HepG2 (cell line): ENCODE measurements at regions not wholly inside any gene's neighbourhood (a gene's known extent, or its start where the extent isn't known, plus 50 kb on each side); places are given as distances from the start of the nearest gene placed in this dataset.

Source experiments
- ATAC-seq: fragments of 200-7000 bp; cut with Tn5 transposase; 3 replicates; pipeline ENCODE4 v1.9.1; 2020; ENCODE audit warnings: mild to moderate bottlenecking, moderate library complexity
- BruUV-seq: library from RNA; stranded (reverse); fragments of 400-500 nt; replicated peaks from 2 replicates; lab custom pipeline; 2021; lab: Mats Ljungman, UMichigan
- CTCF ChIA-PET: fragments of 300-600 bp; formaldehyde crosslinking; extraction: SDS; loops from one replicate; lab custom pipeline; 2021; ENCODE audit warnings: low total read pairs, inconsistent platforms, low intra/inter-chr PET ratio; lab: Yijun Ruan, JAX
- POLR2A ChIA-PET: fragments of 350-600 bp; sonication (Branson Sonifier 250); formaldehyde crosslinking; loops from one replicate; lab custom pipeline; 2020; ENCODE audit warnings: antibody characterized with exemption, inconsistent platforms; lab: Yijun Ruan, JAX
- DNase-seq: peaks from one replicate; pipeline ENCODE4 v3.0.0-alpha.2; 2015; ENCODE audit warnings: low spot score
- FAIRE-seq: peaks from 3 replicates; lab custom pipeline; 2011; peaks lifted over from hg19 to GRCh38; lab: Jason Lieb, UNC
- H2AFZ ChIP-seq: one replicate; pipeline ENCODE4 v1.6.1; 2011; ENCODE audit warnings: low read length, inconsistent platforms
- H3K27ac ChIP-seq: fragments of 300-600 bp; 3 replicates; pipeline ENCODE4 v1.8.0; 2011; ENCODE audit warnings: mixed run types, mild to moderate bottlenecking, mixed read lengths, low read length, inconsistent platforms; ENCODE audit not compliant: insufficient read depth; ENCODE audit errors: extremely low read length
- H3K27me3 ChIP-seq, 2 experiments: fragments of 200-600 bp in 1 of 2; 2 replicates in 1 of 2; 3 replicates in 1 of 2; pipeline versions ENCODE4 v1.6.0 to v1.8.0; 2011; ENCODE audit warnings: low read length in 2 of 2, mild to moderate bottlenecking in 2 of 2, moderate library complexity in 2 of 2, inconsistent platforms in 1 of 2; ENCODE audit not compliant: insufficient read depth in 2 of 2, control insufficient read depth in 1 of 2
- H3K36me3 ChIP-seq, 2 experiments: fragments of 200-600 bp in 1 of 2; replicated peaks in 1 of 2; 2 replicates in 1 of 2; 3 replicates in 1 of 2; pipeline versions ENCODE4 v1.5.1 to v1.8.0; 2011; ENCODE audit warnings: low read length in 2 of 2, inconsistent platforms in 1 of 2; ENCODE audit not compliant: insufficient read depth in 2 of 2, control insufficient read depth in 1 of 2
- H3K4me1 ChIP-seq: 2 replicates; pipeline ENCODE4 v1.5.1; 2012; ENCODE audit warnings: low read length, inconsistent platforms; ENCODE audit not compliant: insufficient read depth
- H3K4me2 ChIP-seq: 2 replicates; pipeline ENCODE4 v1.6.0; 2011; ENCODE audit warnings: low read depth, low read length, inconsistent platforms
- H3K4me3 ChIP-seq, 3 experiments: fragments of 200-600 bp in 1 of 3; sonication (generic), shearing (Covaris generic) in 1 of 3; replicated peaks in 1 of 3; 2 replicates each; pipeline ENCODE4 v1.5.1; 2011 to 2016; ENCODE audit warnings: low read length in 3 of 3, inconsistent platforms in 2 of 3, low read depth in 2 of 3, mild to moderate bottlenecking in 2 of 3, control low read depth in 1 of 3, mixed read lengths in 1 of 3; ENCODE audit not compliant: insufficient read depth in 1 of 3
- H3K79me2 ChIP-seq: one replicate; pipeline ENCODE4 v1.6.1; 2011; ENCODE audit warnings: low read length, inconsistent platforms; ENCODE audit not compliant: insufficient read depth
- H3K9ac ChIP-seq: 2 replicates; pipeline ENCODE4 v1.6.0; 2011; ENCODE audit warnings: mild to moderate bottlenecking, low read depth, low read length, inconsistent platforms; ENCODE audit not compliant: insufficient read depth
- H3K9me3 ChIP-seq: 2 replicates; pipeline ENCODE4 v1.5.1; 2012; ENCODE audit warnings: mild to moderate bottlenecking, low read length
- H4K20me1 ChIP-seq: 2 replicates; pipeline ENCODE4 v1.6.0; 2011; ENCODE audit warnings: inconsistent platforms, mild to moderate bottlenecking, low read length, moderate library complexity; ENCODE audit not compliant: insufficient read depth
- BORCS8-MEF2B ChIP-seq: sonication (generic); formaldehyde crosslinking; IDR thresholded peaks from 2 replicates; pipeline ENCODE4 v1.8.0; 2022; ENCODE audit warnings: mild to moderate bottlenecking, missing genetic modification reagents
- CBX1 ChIP-seq: IDR thresholded peaks from one replicate; pipeline ENCODE4 v1.6.1; 2016; ENCODE audit warnings: antibody characterized with exemption, low read depth
- CHD2 ChIP-seq: IDR thresholded peaks from 2 replicates; pipeline ENCODE4 v1.6.1; 2011; ENCODE audit warnings: low read depth, low read length, improper control_type of control experiment
- GATAD2A ChIP-seq: IDR thresholded peaks from 2 replicates; pipeline ENCODE4 v1.6.1; 2016
- HMGA1 ChIP-seq: sonication (generic); formaldehyde crosslinking; conservative IDR thresholded peaks from 2 replicates; pipeline ENCODE4 v1.4.0; 2020; ENCODE audit warnings: missing genetic modification reagents
- POLR2A ChIP-seq, 2 experiments: IDR thresholded peaks; 2 replicates each; pipeline ENCODE4 v1.6.1; 2011; ENCODE audit warnings: low read depth in 2 of 2, low read length in 2 of 2, mild to moderate bottlenecking in 1 of 2, moderate library complexity in 1 of 2; ENCODE audit not compliant: insufficient read depth in 1 of 2
- POLR2G ChIP-seq: fragments of 200-400 bp; formaldehyde crosslinking; IDR thresholded peaks from 2 replicates; pipeline ENCODE4 v1.6.1; 2018; ENCODE audit warnings: mild to moderate bottlenecking, low read depth, low read length, moderate library complexity
- RXRA ChIP-seq: sonication (generic); formaldehyde crosslinking; IDR thresholded peaks from 2 replicates; pipeline ENCODE4 v1.5.1; 2020; ENCODE audit warnings: missing genetic modification reagents
- TSC22D2 ChIP-seq: sonication (generic); formaldehyde crosslinking; IDR thresholded peaks from 2 replicates; pipeline ENCODE4 v1.5.1; 2020; ENCODE audit warnings: missing genetic modification reagents, mild to moderate bottlenecking, borderline replicate concordance
- ZFP36L1 ChIP-seq: sonication (generic); formaldehyde crosslinking; IDR thresholded peaks from 2 replicates; pipeline ENCODE4 v1.8.0; 2022; ENCODE audit warnings: mild to moderate bottlenecking, missing genetic modification reagents, moderate library complexity
- ZKSCAN5 ChIP-seq: sonication (generic); formaldehyde crosslinking; IDR thresholded peaks from 2 replicates; pipeline ENCODE4 v1.5.1; 2020; ENCODE audit warnings: mild to moderate bottlenecking, missing genetic modification reagents
- ZNF24 ChIP-seq: fragments of 450-650 bp; IDR thresholded peaks from 2 replicates; pipeline ENCODE4 v1.6.1; 2017; ENCODE audit warnings: antibody characterized with exemption, mild to moderate bottlenecking
- ZNF501 ChIP-seq: sonication (generic); formaldehyde crosslinking; IDR thresholded peaks from 2 replicates; pipeline ENCODE4 v1.5.1; 2020; ENCODE audit warnings: mild to moderate bottlenecking, moderate library complexity, missing genetic modification reagents
- ZNF530 ChIP-seq: sonication (generic); formaldehyde crosslinking; IDR thresholded peaks from 2 replicates; pipeline ENCODE4 v1.5.0; 2020; ENCODE audit warnings: low read depth, mild to moderate bottlenecking, missing genetic modification reagents
- ZNF614 ChIP-seq: IDR thresholded peaks from 2 replicates; pipeline ENCODE4 v1.6.1; 2018; ENCODE audit warnings: missing biosample characterization, missing genetic modification reagents, inconsistent platforms, borderline replicate concordance
- ZNF619 ChIP-seq: sonication (generic); formaldehyde crosslinking; IDR thresholded peaks from 2 replicates; pipeline ENCODE4 v1.4.0; 2020; ENCODE audit warnings: mild to moderate bottlenecking, missing genetic modification reagents
- ZNF713 ChIP-seq: sonication (generic); formaldehyde crosslinking; IDR thresholded peaks from 2 replicates; pipeline ENCODE4 v1.4.0; 2020; ENCODE audit warnings: mild to moderate bottlenecking, missing genetic modification reagents
- WGBS: methylation state at CpG from one replicate; pipeline ENCODE4 v1.1.6; 2017; ENCODE audit warnings: low lambda C conversion rate; 5-methylcytosine and 5-hydroxymethylcytosine counted together
- in situ Hi-C: cut with HindIII; loops from 2 replicates; pipeline ENCODE4 v1.10.0; 2017; ENCODE audit warnings: low pct_unique_long_range_greater_than_20kb; ENCODE audit not compliant: extremely low pct_ligation_motif_present
- intact Hi-C: fragments of 100-400 bp; cut with micrococcal nuclease; formaldehyde crosslinking; loops from one replicate; pipeline ENCODE4 v1.10.0; 2022; ENCODE audit not compliant: unreplicated experiment
- TF ChIP-seq, protein P1 (sequence below): IDR thresholded peaks from 2 replicates; pipeline ENCODE4 v1.6.1; 2016; ENCODE audit warnings: control low read depth
- TF ChIP-seq, protein P2 (sequence below): sonication (generic); formaldehyde crosslinking; IDR thresholded peaks from 2 replicates; pipeline ENCODE4 v1.5.0; 2020; ENCODE audit warnings: mild to moderate bottlenecking, missing genetic modification reagents
- TF ChIP-seq, protein P3 (sequence below): sonication (generic); formaldehyde crosslinking; IDR thresholded peaks from 2 replicates; pipeline ENCODE4 v1.4.0; 2020; ENCODE audit warnings: missing genetic modification reagents

DNA sequence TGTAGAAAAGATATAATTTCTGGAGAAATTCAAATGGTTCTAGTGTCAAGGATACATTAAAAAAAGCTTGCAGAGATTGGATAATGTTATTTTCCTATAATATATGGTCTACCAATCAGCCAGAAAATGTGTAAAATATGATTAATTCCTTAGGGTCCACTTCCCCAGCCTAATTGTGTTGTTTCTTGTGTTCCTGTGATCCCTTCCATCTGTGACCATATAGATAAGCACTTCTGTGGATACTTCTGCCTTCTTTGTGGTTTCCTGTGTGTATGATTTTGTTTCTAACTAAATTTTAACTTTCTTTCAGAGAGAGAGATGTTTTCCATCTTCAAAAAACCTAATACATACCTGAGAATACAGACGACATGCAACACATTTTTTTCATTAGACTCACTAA lies 367.1 kb upstream of the PIK3C3 start:
- CTCF ChIA-PET, result no interaction called here
- H3K4me3 ChIP-seq, result no peak overlapping the region

More for the DNA sequence above, 367.1 kb upstream of the PIK3C3 start:
- DNase-seq, result no peak
- intact Hi-C loops, result no loop called here
- ATAC-seq, result no peak
- no peak for TF ChIP-seq RXRA (CRISPR knock-in tag)
- TF ChIP-seq, protein P1, sequence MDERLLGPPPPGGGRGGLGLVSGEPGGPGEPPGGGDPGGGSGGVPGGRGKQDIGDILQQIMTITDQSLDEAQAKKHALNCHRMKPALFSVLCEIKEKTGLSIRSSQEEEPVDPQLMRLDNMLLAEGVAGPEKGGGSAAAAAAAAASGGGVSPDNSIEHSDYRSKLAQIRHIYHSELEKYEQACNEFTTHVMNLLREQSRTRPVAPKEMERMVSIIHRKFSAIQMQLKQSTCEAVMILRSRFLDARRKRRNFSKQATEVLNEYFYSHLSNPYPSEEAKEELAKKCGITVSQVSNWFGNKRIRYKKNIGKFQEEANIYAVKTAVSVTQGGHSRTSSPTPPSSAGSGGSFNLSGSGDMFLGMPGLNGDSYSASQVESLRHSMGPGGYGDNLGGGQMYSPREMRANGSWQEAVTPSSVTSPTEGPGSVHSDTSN, result no peak
- TF ChIP-seq GATAD2A, result no peak
- no peak for TF ChIP-seq BORCS8-MEF2B (CRISPR knock-in tag)
- TF ChIP-seq ZFP36L1 (CRISPR knock-in tag), result no peak
- TF ChIP-seq ZNF530 (CRISPR knock-in tag), result no peak
- no peak for TF ChIP-seq ZNF713 (CRISPR knock-in tag)
- TF ChIP-seq, protein P2, sequence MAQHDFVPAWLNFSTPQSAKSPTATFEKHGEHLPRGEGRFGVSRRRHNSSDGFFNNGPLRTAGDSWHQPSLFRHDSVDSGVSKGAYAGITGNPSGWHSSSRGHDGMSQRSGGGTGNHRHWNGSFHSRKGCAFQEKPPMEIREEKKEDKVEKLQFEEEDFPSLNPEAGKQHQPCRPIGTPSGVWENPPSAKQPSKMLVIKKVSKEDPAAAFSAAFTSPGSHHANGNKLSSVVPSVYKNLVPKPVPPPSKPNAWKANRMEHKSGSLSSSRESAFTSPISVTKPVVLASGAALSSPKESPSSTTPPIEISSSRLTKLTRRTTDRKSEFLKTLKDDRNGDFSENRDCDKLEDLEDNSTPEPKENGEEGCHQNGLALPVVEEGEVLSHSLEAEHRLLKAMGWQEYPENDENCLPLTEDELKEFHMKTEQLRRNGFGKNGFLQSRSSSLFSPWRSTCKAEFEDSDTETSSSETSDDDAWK (CRISPR knock-in tag), result no peak
- TF ChIP-seq CHD2, result no peak
- TF ChIP-seq, protein P3, sequence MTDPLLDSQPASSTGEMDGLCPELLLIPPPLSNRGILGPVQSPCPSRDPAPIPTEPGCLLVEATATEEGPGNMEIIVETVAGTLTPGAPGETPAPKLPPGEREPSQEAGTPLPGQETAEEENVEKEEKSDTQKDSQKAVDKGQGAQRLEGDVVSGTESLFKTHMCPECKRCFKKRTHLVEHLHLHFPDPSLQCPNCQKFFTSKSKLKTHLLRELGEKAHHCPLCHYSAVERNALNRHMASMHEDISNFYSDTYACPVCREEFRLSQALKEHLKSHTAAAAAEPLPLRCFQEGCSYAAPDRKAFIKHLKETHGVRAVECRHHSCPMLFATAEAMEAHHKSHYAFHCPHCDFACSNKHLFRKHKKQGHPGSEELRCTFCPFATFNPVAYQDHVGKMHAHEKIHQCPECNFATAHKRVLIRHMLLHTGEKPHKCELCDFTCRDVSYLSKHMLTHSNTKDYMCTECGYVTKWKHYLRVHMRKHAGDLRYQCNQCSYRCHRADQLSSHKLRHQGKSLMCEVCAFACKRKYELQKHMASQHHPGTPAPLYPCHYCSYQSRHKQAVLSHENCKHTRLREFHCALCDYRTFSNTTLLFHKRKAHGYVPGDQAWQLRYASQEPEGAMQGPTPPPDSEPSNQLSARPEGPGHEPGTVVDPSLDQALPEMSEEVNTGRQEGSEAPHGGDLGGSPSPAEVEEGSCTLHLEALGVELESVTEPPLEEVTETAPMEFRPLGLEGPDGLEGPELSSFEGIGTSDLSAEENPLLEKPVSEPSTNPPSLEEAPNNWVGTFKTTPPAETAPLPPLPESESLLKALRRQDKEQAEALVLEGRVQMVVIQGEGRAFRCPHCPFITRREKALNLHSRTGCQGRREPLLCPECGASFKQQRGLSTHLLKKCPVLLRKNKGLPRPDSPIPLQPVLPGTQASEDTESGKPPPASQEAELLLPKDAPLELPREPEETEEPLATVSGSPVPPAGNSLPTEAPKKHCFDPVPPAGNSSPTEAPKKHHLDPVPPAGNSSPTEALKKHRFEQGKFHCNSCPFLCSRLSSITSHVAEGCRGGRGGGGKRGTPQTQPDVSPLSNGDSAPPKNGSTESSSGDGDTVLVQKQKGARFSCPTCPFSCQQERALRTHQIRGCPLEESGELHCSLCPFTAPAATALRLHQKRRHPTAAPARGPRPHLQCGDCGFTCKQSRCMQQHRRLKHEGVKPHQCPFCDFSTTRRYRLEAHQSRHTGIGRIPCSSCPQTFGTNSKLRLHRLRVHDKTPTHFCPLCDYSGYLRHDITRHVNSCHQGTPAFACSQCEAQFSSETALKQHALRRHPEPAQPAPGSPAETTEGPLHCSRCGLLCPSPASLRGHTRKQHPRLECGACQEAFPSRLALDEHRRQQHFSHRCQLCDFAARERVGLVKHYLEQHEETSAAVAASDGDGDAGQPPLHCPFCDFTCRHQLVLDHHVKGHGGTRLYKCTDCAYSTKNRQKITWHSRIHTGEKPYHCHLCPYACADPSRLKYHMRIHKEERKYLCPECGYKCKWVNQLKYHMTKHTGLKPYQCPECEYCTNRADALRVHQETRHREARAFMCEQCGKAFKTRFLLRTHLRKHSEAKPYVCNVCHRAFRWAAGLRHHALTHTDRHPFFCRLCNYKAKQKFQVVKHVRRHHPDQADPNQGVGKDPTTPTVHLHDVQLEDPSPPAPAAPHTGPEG (CRISPR knock-in tag), result no peak
- no peak for TF ChIP-seq POLR2G
- TF ChIP-seq ZNF614 (CRISPR knock-in tag), result no peak
- TF ChIP-seq ZNF501 (CRISPR knock-in tag), result no peak
- TF ChIP-seq HMGA1 (CRISPR knock-in tag), result no peak
- TF ChIP-seq ZNF24, result no peak
- no peak for TF ChIP-seq CBX1
- TF ChIP-seq ZKSCAN5 (CRISPR knock-in tag), result no peak
- no peak for TF ChIP-seq POLR2A (IDR thresholded peaks at IDR 0.05; ENCODE audit: insufficient read depth in 1 of 2, low read depth in 2 of 2, low read length in 2 of 2)
- TF ChIP-seq TSC22D2 (CRISPR knock-in tag), result no peak
- no peak for TF ChIP-seq ZNF619 (CRISPR knock-in tag)
- no peak overlapping the region for H2AFZ ChIP-seq
- POLR2A ChIA-PET, result no interaction called here
- no peaks in the 10 kb centered on the region for H3K27me3 ChIP-seq
- no peak overlapping the region for H3K4me2 ChIP-seq
- no peaks in the 10 kb centered on the region for H3K79me2 ChIP-seq
- no peak for FAIRE-seq
- H3K4me1 ChIP-seq, result no peaks in the 10 kb centered on the region
- no peak overlapping the region for H3K9ac ChIP-seq
- 0% methylated on average over 1 of the region's 1 CpG for WGBS
- H4K20me1 ChIP-seq, result no peaks in the 10 kb centered on the region
- no TSS peak for BruUV-seq
- in situ Hi-C loops, result no loop called here
- no peaks in the 10 kb centered on the region for H3K36me3 ChIP-seq
- H3K27ac ChIP-seq, result no peak overlapping the region
- no peaks in the 10 kb centered on the region for H3K9me3 ChIP-seq
